Anterior cingulate cortex (tissue), 58 donors: ENCODE measurements at regions not wholly inside any gene's neighbourhood (a gene's known extent, or its start where the extent isn't known, plus 50 kb on each side); places are given as distances from the start of the nearest gene placed in this dataset.

Experiments
- DNase-seq, 58 donors: peaks; one replicate each; lab custom pipeline; 2025; lab: John Stamatoyannopoulos, UW

DNA sequence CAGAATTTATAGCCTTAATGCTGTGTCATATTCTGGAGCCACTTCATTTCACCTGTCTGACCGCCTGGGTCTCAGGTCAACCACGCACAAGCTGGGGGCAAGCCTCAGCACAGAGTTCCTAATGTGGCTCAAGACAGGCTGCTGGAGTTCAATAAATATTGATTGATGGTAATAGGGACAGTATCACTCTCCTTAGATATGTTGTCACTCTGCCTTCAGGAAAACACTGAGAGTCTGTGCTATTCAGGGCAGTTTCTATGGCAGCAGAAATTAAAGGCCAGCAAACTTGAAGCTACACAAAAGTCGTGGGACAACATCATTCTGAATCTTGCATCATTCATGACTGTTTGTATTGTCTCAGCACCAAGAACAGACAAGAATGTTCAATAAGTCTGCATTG, 696.1 kb downstream of the METTL4 start:
- no peak for DNase-seq

DNA sequence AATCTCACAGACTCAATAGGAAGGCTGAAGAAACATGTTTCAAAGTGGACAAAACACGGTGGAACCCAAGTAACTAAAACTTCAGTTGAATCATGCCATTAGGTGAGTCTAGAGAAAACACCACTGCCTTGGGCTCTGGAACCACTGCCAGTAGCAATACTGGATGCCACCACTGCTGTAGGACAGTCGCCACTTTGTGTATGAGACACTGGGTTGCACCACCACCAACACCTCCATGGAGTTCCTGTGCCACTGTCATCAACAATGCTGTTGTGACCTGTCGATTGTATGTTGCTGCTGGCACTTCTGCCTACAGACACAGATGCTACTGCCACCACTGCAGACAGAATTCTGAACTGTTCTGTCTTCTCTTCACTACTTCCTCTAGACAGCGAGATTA, 686.7 kb downstream of the METTL4 start:
- no peak for DNase-seq

DNA sequence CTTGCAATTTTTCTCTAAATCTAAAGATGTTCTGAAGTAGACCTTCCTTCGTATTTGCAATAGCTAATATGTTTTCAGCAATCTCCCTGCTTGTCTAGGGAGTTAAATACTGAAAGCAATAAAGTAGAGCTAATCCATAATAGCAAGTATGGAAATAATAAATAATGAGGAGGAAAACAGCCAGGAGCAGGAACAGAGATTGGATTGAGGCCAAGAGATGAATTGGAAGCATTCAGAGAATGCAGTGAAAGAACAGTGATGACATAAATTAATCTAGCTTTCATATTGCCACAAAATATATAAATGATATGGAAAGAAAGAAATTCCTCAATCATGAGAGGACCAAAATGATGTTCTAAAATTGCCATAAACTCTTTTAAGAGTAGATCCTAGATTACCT, 679.7 kb downstream of the METTL4 start:
- DNase-seq, result no peak

DNA sequence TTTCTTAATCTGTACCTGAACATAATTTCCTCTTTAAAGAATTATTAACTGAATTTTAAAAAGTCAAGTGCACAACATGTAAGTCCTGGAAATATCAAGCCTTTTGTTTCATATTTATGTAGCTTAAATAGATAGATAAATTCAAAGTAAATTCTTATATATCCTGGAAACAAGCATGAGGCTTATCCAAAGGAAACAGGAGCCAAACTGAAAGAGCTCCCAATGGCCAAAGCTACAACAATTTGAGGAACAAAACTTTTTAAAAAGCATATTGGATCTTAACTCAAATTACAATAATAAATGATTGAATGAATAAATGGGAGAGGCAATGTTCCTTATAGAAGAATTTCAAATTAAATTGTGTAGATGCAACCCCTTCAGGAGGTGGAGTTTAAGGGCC, 679.1 kb downstream of the METTL4 start:
- DNase-seq, result no peak

DNA sequence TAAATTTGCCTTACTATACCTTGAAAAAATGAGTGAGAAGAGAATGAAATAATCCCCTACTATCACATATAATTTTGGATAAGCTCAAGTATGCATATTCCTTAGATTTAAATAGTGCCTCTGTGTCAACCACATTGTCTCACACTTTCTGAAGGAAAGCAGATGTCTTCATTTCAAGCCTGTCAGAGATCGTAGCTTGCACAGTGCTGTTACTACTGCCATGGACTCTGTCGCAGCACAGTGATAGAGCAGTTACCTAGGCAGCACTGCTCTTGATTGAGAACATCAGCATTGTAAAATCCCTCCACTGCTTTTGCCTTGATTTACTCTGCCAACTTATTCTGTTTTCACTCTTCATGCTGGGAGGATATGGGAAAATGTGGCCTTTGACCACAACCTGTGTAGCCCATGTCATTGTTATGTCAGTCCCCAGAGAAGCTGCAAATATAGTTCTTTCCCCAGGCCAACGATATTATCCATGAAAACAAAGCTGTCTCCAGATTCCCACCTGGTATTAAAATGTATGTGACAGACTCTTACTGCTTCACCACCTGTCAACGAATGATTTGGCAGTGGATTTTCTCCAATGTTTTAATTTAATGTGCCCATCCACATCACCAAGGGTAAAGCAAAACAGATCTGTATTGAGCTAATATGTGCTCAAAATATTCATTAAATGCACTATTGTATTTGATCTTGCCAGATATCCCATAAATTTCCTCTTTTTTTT, 675.7 kb downstream of the METTL4 start:
- DNase-seq, result peak in 1 of 58 donors; percentile 1

DNA sequence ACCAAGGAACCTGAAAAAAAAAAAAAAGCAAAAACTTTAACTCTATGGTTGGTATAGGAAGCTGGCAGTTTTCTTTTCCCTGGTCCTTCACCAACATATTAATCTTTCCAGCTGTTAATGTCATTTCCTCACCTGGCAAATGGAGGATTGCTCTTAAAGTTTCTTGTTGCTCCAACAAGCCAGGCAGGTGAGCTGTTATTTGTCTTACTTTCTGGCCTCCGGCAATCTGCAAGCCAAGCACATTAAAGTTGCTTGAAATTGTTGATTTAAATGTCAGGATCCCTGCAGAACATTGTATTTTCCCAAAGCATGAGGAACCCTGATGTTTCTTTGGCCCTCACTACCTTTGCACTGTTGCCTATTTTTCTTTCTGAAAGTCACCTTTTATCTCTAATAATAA, 664.9 kb downstream of the METTL4 start:
- no peak for DNase-seq

DNA sequence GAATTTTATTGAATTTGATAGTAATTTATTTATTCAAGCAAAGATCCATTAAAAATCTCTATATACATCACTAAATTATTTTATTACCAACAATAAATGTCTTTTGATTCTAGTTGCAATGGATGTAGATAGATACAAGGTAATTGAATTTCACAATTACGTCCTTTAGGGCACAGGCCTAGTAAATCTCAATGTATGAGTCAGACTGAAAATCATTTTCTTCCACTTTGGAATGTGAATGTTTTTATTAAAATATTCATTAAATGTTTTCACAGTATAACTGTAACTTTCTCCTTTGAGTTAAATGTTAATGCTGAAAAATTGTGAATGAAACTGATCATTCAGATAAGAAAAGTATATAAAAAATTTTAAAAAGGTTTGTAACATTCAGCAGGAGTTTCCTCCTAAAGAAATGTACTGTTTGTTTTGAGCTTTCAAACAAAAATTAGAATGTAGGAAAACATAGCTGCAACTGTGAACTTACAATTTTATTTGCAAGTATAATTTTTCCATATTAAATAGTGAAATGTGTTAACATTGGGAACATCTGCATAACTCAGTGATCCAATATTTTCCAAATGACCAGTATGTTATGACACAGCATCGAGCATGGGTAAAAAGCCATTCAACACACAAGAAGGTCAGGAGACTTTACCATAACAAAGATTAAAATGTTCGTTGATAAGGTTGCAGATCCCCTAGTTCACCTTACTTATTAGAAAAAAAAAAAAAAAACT, 663.7 kb downstream of the METTL4 start:
- no peak for DNase-seq

DNA sequence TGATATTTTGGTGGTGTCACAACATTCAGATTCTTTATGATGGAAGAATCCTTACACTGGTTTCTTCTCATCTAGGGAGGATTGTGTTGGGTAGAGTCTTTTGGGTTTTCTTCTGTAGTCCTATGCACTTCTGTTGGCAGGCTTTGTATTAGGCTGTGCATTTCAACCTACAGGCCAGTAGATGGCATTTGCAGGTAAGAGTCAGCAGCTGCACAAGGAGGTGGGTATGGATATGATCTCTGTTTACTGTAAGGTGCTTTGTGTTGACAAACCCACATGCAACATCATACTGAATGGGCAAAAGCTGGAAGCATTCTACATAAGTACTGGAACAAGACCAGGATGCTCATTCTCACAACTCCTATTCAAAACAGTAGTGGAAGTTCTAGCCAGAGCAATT, 656.8 kb downstream of the METTL4 start:
- no peak for DNase-seq

DNA sequence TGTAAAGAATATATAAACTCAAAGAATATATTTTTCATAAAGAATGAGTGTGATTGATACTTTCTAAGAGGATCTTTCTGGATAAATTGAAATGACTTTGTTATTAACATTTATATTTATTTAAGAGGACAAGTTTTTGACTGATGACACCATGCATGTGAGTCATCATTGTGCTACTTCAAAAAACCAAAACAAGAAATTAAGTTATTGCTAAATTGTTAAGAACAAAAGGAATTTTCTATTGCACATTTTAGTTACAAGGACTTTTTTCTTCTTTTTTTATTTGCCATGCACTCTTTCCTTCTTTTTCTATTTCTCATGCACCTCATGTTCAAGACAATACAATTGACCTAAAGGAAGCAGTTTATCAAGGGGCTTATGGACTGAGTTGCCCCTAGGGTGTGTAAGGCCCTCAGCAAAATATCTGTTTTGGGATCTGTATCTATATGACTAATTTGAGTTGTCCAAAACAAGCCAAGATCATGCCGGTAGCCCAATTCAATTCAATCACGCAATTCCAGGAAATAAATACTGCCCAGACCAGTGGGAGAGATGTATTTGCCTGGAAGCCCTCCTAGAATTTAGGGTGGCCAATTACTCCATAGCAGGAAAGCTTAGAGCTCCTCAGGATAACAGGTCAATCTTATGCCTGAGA, 654.3 kb downstream of the METTL4 start:
- DNase-seq, result no peak

DNA sequence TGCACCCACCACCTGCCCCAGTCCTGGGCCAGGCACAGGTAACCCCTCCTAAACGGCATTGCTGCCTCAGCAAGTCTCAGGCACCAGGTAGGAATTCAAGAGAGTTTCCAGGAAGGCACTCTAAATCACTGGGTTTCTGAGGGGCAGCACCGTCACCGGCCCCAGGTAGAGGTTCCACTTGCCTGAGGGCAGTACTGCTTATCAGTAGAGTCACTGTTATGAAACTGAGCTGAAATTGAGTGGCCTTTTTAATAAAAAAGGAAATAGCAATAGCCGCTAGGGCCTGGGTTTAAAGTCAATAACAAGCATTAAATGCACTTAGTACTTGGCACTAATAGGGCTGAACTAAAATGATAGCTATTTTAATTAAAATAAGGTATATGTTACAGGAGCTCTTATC, 653.7 kb downstream of the METTL4 start:
- DNase-seq, result no peak

DNA sequence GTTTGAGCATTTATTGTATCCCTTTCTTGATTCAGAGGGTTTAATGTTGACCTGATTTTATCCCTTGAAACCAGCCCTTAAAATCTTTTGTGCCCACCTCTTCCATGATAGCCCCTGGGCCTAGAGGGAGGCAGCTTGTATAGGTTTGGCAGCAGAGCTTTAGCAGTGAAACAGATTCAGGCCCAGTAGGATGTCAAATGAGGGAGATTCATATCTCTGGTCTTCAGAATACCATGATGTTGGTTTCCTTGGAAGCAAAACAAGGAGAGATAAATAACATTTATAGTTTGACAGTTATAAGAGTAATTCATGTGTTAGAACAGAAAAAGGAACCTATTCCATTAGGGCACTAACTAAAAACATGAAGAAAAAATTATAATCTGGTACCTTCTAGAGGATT, 649.2 kb downstream of the METTL4 start:
- no peak for DNase-seq

DNA sequence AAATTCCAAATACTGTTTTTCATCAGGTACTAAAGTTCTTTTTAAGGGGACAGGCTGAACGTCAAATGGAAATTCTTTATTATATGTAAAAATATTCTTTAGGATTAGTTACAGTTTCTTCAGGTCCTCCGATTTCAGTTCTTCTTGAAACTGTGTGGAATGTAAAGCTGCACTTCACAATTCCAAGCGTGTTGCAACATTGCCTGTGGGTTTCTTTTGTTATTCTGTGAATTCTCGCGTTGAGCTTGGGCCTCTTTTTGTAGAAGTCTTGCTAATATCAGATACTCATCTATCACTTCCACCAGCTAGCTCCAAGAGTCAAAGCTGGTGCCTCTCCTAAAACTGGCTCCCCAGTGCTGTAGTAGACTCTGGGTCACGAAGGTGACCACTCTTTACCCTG, 642.6 kb downstream of the METTL4 start:
- DNase-seq, result no peak

DNA sequence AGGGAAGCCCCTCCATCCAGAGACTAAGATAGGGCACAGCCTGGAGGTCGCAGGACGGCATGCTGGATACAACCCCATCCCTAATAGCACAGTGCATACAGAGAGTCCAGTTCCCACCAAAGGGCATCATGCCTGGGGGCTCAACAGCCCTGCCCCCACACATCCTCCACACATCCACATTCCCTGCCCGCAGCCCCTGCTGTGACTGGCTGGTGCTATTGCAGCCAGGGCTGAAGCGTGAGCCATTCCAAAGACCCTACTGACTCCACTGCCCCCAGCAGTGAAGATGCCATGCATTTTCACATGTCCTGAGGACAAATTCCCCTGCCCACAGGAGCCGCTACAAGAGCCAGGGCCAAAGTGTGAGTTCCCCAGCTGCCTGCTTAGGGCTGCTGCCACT, 641.6 kb downstream of the METTL4 start:
- DNase-seq, result no peak

DNA sequence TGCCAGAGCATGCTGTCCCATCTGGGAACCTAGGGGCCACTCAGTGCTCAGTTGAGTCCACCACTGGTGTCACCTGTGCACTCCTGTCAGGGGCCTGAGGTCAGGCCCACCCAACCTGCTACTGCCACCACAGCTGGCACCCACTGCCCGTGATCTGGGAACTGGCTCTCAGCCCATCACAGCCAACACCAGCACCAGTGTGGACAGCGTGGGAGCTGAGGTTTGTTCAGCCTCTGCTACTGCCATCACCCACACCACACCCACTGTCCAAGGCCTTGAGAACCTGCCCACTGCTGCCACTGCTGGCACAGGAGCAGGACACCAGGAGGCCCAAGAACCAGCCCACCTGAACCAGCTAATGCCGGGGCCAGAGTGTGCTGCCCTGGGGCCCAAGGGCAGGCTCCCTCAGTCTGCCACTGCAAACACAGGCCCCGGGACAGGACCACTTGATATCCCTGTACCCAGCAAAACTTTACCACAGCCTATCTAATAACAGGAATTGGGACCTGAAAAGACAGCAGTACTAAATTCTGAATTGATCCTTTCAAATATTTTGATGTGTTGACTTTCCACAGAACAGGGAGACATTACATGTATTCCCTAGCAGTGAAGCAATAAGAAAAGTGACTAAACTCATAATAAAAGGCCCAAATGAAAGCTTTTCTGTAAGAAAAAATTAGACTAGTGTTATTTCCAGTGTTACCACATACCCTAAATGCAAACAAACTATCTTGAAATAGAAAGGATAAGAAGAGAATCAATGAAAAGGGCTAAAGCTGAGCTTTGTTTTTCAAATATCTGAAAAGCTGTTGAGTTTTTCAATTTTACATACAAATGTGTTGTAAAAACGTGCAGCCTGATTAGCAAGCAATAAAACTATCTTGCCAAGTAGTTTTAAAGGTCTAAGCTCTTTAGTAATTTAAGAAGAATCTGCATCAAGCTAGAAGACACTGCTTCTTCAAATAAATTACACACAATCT, 640.7 kb downstream of the METTL4 start:
- DNase-seq, result no peak

DNA sequence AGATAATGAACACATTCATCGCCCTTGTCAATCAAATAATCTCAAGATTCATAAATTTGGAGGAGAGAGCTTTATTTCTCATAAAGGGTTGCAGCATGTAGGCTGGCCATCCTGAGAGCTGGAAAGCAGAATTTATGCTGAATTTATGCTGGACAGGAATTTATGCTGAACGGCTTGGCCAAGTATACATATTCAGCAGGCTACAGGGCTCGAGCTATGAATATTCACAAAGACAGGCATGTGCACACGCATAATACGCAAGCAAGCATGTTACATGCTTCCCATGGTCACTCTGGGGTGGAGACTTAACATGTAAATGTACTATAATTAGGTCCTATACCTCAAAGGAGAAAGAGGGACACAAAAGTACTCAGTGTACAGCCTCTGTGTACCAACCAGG, 618.8 kb downstream of the METTL4 start:
- DNase-seq, result no peak

DNA sequence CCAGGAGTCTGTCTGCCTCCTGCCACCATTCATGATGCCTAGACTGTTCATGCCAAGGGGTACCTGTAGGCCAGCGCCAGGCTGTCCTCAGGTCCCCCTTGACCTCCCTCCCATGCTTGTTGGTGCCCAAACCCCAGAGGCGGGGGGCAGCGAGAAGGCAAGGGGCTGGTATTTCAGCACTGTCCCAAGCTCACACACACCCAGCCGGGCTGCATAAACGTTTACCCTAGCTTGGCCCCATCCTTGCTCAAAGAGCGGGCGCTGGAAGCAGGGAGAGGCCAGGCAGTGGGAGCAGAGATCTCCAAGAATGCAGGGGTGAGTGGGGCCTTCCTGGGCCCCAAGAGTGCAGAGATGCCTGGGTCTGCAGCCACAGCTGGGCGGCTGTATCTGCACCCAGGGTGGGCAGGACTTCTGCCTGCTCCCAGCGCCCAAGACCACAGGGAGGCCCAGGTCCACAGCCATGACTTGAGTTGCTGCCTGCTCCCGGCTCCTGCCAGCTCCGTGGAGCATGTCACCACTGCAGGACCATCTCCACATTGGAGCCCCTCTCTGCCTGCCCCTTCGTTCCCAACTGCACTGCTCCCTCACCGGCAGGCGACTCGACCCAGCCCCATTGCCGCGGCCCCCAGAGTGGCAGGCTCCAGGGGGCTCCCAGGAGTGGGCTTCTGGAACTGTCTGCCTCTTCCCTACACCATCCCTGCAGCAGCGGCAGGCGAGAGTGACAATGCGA, 616.6 kb downstream of the METTL4 start:
- DNase-seq, result no peak

DNA sequence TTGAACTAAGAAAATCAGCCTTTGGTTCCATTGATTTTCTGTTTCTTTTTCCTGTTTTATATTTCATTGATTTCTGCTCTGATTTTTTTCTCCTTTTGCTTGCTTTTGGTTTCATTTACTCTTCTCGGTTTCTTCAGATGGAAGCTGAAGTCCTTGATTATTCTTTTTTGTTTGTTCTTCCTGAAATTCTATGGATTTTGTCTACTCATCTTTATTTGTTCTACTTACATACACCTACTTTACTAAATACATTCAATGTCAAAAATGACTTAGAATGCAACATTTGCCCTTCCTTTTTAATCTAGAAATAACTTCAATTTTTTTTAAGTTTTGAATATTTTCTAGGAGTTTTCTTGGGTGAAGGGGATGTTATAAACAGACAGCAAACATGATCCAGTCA, 612.5 kb downstream of the METTL4 start:
- DNase-seq, result no peak

DNA sequence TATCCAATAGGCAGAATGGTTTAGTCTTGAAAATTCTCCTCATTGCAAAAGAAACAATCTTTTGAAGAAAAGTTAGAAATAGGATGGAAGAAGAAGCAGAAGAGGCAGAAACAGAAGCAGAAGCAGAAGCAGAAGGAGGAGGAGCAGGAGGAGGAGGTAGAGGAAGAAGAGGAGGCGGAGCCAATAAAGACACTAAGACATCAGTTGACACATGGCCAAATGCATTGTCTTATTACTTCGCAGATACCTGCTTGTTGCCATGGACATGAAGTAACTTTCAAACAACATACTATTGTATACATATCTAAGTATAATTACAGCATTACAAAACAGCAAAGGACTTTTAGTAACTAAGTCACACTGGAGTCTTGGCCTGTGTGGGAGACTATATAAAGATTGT, 606.3 kb downstream of the METTL4 start:
- DNase-seq, result no peak

DNA sequence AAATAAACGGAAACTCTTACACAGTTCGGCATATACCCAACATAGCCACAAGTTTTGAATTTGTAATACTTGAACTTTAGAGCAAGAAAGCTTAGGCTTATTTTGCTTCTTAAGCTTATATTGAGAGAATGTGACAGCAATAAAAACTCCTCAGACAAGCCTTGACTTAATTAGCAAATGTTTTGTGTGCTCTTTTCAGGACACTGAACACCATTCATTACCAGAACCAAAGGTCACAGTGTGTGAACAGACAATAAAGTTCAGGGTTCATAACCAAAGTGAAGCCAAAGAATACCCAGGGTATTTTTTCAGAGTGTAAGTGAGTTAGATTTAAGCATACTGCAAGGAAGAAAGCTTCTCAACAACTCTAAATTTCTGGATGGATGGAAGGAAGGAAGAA, 605.8 kb downstream of the METTL4 start:
- DNase-seq, result no peak
